ENCODE measurements at regions not wholly inside any gene's neighbourhood (a gene's known extent, or its start where the extent isn't known, plus 50 kb on each side); places are given as distances from the start of the nearest gene placed in this dataset.

GRCh38 chr15:77557564-77557963 is 75.1 kb downstream of the LINGO1 start:
- Mint-ChIP-seq H3K27me3 (peaks cover 19% of the 10 kb centered on the region), H3K27ac (no peak overlapping the region), H3K4me1 (no peaks in the 10 kb centered on the region), H3K9me3 (no peaks in the 10 kb centered on the region), H3K4me3 (no peak overlapping the region)
- ATAC-seq (no peak), DNase-seq (no peak)

DNA sequence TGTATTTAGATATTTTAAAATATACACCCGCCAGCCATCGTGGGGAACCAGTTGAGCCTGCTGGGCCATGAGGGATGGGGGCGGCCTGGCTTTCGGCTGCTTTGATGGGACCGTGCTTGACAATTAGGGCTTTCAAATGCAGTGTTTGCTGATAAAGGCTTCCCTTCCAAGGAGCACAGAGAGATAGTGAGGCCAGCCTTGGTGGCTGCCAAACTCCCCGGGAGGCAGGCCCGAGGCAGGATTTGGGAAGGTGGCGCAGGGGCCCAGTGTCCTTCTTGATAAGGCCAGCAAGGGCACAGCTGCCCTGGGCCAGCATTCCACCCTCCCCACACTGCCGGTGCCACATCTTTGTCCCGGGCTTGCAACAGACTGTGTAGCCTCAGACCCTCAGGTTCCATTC is 75.6 kb downstream of the LINGO1 start:
- no peaks in the 10 kb centered on the region for H3K9me3 Mint-ChIP-seq

DNA sequence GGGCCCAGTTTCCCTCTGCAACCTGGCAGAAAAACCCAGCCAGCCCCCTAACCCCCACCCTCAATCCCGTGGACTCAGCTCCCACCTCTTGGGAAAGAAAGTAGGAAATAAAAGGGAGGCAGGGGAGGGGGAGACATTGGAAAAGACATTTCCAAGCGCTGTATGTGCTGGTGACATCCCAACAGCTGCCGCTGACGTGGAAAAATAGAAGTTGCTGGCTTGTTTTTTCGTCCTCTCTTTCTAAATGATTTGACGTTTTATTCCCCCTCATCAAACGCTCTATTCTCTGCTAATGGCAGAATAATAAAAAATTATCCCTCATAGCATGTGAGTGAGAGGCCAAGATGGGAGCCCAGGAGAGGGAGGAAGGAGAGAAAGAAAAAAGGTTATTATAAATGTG is 76.1 kb downstream of the LINGO1 start:
- Mint-ChIP-seq H3K9me3 (no peaks in the 10 kb centered on the region), H3K4me3 (no peak overlapping the region), H3K27me3 (peaks cover 19% of the 10 kb centered on the region), H3K4me1 (no peaks in the 10 kb centered on the region), H3K27ac (no peak overlapping the region)
- ATAC-seq (no peak), DNase-seq (no peak)

More for the DNA sequence above, 75.6 kb downstream of the LINGO1 start:
- DNase-seq (no peak), ATAC-seq (no peak)
- H3K27ac Mint-ChIP-seq: no peak overlapping the region
- H3K4me1 Mint-ChIP-seq: no peaks in the 10 kb centered on the region
- no peak overlapping the region for H3K4me3 Mint-ChIP-seq
- peaks cover 19% of the 10 kb centered on the region for H3K27me3 Mint-ChIP-seq

DNA sequence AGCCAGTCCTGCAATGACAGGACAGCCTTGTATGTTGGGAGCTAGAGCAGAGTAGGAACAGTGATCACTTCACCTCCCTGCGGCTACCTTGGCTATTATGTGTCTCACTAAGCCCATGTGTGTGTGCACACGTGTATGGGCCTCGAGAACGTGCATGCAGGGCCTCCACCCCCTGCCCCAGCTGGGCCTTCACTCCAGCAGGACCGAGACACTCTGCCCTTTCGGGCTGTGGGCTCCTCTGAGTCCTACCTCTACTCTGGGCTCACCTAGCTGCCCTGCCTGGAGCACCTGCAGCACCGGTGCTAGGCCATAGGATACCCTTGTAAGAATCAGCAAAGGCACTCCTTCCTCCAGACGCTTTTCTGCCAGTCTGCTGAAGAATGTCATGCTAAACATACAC is 77.5 kb downstream of the LINGO1 start:
- no peak overlapping the region for H3K27ac Mint-ChIP-seq
- no peaks in the 10 kb centered on the region for H3K4me1 Mint-ChIP-seq
- peaks cover 10% of the 10 kb centered on the region for H3K27me3 Mint-ChIP-seq
- H3K4me3 Mint-ChIP-seq: no peak overlapping the region
- no peak for ATAC-seq
- H3K9me3 Mint-ChIP-seq: no peaks in the 10 kb centered on the region
- DNase-seq: no peak

DNA sequence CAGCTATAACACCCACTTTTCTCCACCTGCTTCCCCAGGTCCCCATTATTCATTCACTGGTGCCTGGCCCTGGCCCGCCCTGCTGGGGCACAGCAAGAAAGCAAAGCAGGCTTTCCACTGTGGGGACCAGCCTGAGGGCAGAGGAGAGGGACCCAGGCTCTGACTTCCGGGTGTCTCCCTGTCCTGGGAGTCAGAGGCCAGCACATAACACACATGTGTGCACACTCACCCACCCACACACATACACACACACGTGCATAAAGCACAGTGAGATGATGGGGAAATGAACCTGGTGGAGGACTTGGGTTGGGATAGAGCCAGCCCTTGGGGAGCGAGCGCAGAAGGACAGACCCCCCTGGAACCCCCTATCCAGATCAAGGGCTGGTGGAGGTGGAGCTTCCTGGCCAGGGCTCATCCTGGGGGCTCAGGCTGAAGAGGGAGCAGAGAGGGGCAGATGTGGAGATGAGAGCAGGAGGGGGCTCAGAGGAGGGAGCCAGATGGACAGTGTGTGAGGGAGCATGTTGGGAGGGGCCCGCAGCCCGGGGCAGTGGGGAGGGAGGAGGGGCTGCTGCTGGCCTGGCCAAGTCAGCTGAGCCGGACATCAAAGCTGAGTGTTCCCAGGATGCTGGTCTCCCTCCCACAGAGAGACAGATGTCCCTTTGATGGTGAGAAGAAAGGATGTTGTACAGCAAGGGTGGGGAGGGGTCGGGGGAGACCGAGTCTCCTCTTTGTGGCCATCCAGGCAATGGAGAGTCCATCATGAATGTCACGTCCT is 78.2 kb downstream of the LINGO1 start:
- Mint-ChIP-seq H3K9me3 (no peaks in the 10 kb centered on the region), H3K27ac (no peak overlapping the region), H3K27me3 (peaks cover 3% of the 10 kb centered on the region), H3K4me1 (no peaks in the 10 kb centered on the region), H3K4me3 (no peak overlapping the region)
- DNase-seq: no peak
- ATAC-seq: no peak

DNA sequence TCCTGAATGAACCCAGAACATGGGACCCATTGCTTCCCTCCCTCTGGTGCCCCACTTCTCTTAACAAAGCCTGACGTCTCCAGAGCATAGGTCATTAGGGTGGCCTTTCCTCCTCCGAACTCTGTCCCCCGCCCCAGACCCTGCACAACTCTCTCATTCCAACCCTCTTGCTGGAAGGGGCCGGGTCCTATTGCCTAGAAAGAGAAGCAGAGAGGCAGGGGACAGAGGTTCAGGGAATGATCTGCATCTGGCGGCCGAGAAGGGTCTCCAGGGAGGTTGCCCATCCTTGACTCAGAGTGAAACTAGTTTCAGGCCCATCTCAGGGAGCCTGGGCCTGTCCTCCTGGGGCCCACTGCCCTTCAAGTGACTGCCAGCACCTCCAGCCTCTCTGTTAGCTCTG is 79.0 kb downstream of the LINGO1 start:
- Mint-ChIP-seq H3K4me3 (no peak overlapping the region), H3K9me3 (no peaks in the 10 kb centered on the region), H3K27me3 (no peaks in the 10 kb centered on the region), H3K4me1 (peaks cover 5% of the 10 kb centered on the region), H3K27ac (no peak overlapping the region)
- no peak for DNase-seq
- ATAC-seq: no peak

GRCh38 chr15:77553257-77553656 is 79.5 kb downstream of the LINGO1 start:
- no peak overlapping the region for H3K27ac Mint-ChIP-seq
- no peaks in the 10 kb centered on the region for H3K9me3 Mint-ChIP-seq
- no peak for DNase-seq
- H3K4me1 Mint-ChIP-seq: peaks cover 9% of the 10 kb centered on the region
- no peaks in the 10 kb centered on the region for H3K27me3 Mint-ChIP-seq
- H3K4me3 Mint-ChIP-seq: no peak overlapping the region
- no peak for ATAC-seq

DNA sequence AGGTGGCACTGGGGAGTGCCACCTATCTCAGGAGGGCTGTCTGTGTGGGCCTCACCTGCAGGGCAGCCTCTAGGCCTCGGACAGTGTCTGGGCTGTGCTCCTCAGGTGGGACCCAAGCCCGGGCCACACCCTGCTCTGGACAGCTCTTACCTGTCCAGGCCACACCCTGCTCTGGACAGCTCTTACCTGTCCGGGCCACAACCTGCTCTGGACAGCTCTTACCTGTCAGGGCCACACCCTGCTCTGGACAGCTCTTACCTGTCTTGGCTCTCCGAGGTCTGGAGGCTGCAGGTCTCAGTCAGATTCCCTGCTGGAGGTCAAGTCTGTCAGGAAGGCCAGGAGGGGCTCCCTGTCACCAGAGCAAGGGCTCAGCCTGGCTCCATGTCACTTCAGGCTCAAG is 80.6 kb downstream of the LINGO1 start:
- Mint-ChIP-seq H3K4me1 (peaks cover 10% of the 10 kb centered on the region), H3K4me3 (no peak overlapping the region), H3K9me3 (no peaks in the 10 kb centered on the region), H3K27ac (no peak overlapping the region), H3K27me3 (no peaks in the 10 kb centered on the region)
- DNase-seq: no peak
- no peak for ATAC-seq

GRCh38 chr15:77550301-77551251 is 82.1 kb downstream of the LINGO1 start:
- ATAC-seq (no peak), DNase-seq (no peak)
- Mint-ChIP-seq H3K9me3 (no peaks in the 10 kb centered on the region), H3K4me1 (peaks cover 10% of the 10 kb centered on the region), H3K27me3 (peaks cover 2% of the 10 kb centered on the region), H3K27ac (no peak overlapping the region), H3K4me3 (no peak overlapping the region)

DNA sequence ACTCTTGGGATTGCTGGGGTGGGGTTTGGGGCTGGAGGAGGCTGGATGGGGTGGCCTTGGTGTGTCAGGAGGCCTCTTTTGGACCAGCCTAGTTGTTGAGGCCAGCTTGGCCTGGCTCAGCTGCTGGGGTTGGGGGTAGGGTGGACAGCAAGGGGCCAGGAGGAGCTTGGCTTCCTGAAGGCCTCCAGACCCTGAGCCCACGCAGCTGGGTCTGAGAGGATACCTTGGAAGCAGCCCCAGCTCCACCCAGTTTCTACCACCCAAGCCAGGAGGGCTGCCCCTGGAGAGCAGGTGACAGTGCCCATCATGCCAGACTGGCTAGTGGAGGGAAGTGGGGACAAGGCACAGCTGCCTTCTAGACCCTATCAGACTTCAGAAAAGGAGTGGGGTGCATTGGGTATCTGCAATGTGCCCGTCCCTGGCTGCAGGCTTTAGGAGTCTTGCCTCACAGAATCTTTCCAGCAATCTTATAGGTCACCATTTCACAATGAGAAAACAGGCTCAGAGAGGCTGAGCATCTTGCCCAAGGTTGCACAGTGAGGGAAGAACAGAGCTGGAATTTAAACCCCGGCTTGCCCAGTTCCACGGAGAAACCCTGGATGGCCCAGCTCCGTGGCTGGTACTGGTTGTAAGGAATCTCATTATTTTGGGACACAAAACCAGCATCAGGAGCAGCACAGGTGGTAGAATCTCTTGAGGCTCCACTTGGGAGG is 83.0 kb downstream of the LINGO1 start:
- Mint-ChIP-seq H3K4me3 (no peak overlapping the region), H3K27me3 (peaks cover 10% of the 10 kb centered on the region), H3K27ac (peak overlapping the region in 1 of 2 donors; percentile 9), H3K9me3 (no peaks in the 10 kb centered on the region), H3K4me1 (peaks cover 10% of the 10 kb centered on the region)
- ATAC-seq (no peak), DNase-seq (no peak)

DNA sequence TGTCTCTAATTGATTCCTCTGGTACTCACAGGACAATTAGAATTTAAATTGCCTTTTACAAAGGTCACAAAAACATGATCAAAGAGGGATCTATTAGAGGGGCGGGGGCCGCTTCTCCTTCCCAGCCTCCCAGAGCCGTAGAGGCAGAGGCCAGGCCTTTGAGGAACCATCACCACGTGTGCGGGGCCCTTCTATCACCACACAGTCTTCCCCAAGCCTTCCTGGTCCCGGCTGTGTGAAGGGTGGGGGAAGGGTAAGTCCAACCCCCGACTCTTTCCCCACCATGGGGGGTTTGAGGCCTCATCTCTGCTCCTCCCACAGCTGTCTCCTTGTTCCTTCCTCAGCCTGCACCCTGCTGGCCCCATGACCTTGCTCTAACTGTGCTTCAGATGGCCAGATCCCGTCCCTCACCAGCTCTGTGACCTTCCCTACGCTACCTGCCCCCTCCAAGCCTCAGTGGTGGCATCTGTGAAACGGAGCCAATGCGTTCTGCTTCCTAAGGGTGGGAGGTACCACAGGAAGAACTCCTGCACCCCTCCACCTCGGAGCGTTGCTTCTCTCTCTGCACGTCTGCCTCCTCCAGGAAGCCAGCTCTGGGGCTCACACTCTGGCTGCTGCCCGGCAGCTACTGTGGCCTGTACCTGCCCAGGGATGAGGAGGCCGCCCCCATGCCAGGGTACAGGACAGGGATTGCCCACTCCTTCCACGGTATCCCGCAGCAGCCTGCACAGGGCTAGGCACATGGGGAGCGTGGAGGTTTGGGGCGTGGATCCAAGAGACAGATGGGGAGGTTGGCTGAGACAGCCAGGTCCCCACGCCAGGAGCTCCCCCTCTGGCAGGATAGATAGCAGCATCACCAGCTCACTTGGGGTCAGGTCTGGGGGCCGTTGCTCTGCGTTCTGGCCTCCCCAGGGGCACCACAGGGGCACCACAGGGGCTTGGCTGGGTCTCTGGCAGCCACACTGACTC is 83.8 kb downstream of the LINGO1 start:
- Mint-ChIP-seq H3K9me3 (no peaks in the 10 kb centered on the region), H3K27ac (peak overlapping the region; percentile 59 to 84), H3K27me3 (peaks cover 14% of the 10 kb centered on the region), H3K4me3 (no peak overlapping the region), H3K4me1 (peaks cover 10% of the 10 kb centered on the region)
- no peak for DNase-seq
- no peak for ATAC-seq

DNA sequence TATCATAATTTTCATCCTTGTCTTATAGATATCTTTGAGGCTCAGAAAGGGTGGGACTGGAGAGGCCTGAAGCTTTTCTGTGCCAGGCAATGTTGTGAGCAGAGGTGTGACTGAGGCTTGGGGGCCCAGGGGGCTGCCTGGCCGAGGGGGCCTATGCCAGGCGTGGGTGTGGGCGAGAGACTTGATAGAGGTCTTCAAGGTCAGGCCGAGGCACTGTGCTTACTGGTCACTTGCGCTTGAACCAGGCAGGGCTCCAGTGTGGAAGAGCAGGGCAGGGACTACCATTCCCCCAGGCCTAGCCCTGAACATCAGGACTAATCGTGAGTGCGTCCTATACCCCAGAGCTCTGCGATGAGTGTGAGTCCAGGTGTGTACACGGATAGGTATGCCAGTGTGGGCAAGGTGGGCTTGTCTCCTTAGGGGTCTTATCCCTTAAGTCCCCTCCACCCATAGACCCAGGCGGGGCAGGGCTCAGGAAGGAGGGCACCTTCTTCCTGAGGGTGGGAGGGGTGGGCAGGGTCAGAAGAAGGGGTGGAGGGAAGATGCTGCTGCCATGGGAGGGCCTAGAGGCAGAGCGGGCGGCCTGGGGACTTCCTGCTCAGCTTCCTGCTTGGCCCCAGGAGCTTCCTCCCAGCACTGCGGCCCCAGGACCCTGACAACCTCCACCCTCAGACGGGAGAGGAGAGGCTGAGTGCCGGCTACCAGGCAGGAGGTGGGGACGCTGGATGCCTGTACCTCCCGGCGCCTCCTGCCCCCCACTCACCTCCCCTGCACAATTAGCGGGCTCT is 84.7 kb downstream of the LINGO1 start:
- Mint-ChIP-seq H3K27ac (peak overlapping the region in 1 of 2 donors; percentile 59), H3K4me3 (no peak overlapping the region), H3K4me1 (peaks cover 19% of the 10 kb centered on the region), H3K27me3 (peaks cover 14% of the 10 kb centered on the region), H3K9me3 (no peaks in the 10 kb centered on the region)
- ATAC-seq: no peak
- no peak for DNase-seq

DNA sequence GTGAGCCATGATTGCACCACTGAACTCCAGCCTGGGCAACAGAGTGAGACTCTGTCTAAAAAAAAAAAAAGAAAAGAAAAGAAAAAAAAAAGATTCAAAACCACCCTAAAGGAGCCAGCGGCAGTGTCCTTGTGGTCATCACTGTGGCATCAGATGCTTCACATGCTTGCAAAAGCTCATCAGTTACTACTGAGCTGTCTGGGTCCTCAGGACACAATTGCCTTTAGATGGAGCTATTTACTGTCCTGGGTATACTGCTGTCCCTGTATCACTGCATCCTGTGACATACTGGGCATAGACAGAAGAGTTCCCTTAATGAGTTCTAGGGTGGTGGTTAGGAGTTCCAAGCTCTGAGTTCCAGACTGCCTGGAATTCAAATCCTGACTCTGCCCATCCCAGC is 85.8 kb downstream of the LINGO1 start:
- Mint-ChIP-seq H3K27ac (no peak overlapping the region), H3K4me1 (peaks cover 26% of the 10 kb centered on the region), H3K9me3 (no peaks in the 10 kb centered on the region), H3K27me3 (peaks cover 14% of the 10 kb centered on the region), H3K4me3 (no peak overlapping the region)
- ATAC-seq (no peak), DNase-seq (no peak)

DNA sequence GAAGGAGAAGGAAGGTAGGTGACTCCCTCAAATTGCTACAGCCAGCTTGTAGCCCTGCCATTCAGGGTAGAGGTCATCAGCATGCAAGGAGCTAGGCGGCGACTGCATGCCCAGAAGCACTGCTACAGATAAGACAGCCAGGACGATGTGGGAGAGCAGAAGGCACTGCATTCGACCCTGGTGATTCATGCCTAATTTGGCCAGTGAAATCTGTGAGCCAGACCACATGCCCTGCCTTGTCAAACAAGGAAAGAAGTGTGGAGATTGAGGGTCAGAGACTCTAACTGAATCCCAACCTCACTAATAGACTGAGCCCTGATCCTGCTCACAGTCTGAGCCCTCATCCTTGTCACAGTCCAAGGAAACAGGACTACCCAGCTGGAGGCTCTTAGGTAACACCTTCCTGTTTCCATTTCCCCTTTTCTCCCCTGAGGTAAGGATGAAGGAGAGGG is 86.6 kb downstream of the LINGO1 start:
- ATAC-seq (no peak), DNase-seq (no peak)
- Mint-ChIP-seq H3K4me1 (peaks cover 26% of the 10 kb centered on the region), H3K4me3 (no peak overlapping the region), H3K9me3 (no peaks in the 10 kb centered on the region), H3K27ac (no peak overlapping the region), H3K27me3 (peaks cover 14% of the 10 kb centered on the region)
